Left ventricle myocardium inferior (tissue), 1 donor: ENCODE measurements at regions not wholly inside any gene's neighbourhood (a gene's known extent, or its start where the extent isn't known, plus 50 kb on each side); places are given as distances from the start of the nearest gene placed in this dataset.

Experiments used
- DNase-seq: peaks from one replicate; pipeline ENCODE4 v3.0.0-alpha.2; 2020
- H3K27ac ChIP-seq: fragments of 200-600 bp; replicated peaks from 2 replicates; pipeline ENCODE4 v1.8.0; 2021
- H3K27me3 ChIP-seq: fragments of 200-600 bp; 2 replicates; pipeline ENCODE4 v1.8.0; 2021; ENCODE audit warnings: low read depth
- H3K36me3 ChIP-seq: fragments of 200-600 bp; 2 replicates; pipeline ENCODE4 v1.8.0; 2021
- H3K4me1 ChIP-seq: fragments of 200-600 bp; 2 replicates; pipeline ENCODE4 v1.8.0; 2021
- H3K4me3 ChIP-seq: fragments of 200-600 bp; 2 replicates; pipeline ENCODE4 v1.8.0; 2021; ENCODE audit warnings: mild to moderate bottlenecking, moderate library complexity
- H3K9me3 ChIP-seq: fragments of 200-600 bp; replicated peaks from 2 replicates; pipeline ENCODE4 v1.8.0; 2021
- intact Hi-C: fragments of 100-400 bp; cut with micrococcal nuclease; formaldehyde crosslinking; loops from one replicate; pipeline ENCODE4 v1.11.0; 2022
- TF ChIP-seq, protein P1 (sequence below): fragments of 200-600 bp; IDR thresholded peaks from 2 replicates; pipeline ENCODE4 v1.8.0; 2021; ENCODE audit warnings: antibody characterized with exemption, mild to moderate bottlenecking, borderline replicate concordance
- donor health status: DM: no; HTN: yes; CAD: no; lungs with severe emphysema.

DNA sequence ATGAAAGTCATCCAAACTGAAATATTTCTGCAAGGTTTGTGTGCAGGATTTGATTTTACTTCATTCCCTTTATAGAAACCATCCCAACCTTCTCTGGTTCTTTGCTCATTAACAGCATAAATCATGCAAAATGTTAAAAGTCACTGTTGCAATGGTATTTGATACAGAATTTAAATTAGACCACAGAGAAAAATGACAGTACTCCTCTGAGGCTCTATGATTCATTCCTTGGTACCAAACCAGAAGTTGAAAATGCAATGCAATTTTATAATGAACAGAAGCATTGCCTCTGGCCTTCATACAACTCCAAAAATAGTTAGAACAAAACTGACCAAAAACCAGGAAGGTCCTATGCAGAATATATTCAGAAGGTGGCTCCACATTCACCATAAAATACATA, 607.1 kb downstream of the TLE1 start:
- Histone ChIP-seq H3K27me3 (no peaks in the 10 kb centered on the region), H3K27ac (no peak overlapping the region), H3K9me3 (no peaks in the 10 kb centered on the region), H3K4me3 (no peak overlapping the region), H3K36me3 (no peaks in the 10 kb centered on the region), H3K4me1 (no peaks in the 10 kb centered on the region)
- TF ChIP-seq, protein P1, sequence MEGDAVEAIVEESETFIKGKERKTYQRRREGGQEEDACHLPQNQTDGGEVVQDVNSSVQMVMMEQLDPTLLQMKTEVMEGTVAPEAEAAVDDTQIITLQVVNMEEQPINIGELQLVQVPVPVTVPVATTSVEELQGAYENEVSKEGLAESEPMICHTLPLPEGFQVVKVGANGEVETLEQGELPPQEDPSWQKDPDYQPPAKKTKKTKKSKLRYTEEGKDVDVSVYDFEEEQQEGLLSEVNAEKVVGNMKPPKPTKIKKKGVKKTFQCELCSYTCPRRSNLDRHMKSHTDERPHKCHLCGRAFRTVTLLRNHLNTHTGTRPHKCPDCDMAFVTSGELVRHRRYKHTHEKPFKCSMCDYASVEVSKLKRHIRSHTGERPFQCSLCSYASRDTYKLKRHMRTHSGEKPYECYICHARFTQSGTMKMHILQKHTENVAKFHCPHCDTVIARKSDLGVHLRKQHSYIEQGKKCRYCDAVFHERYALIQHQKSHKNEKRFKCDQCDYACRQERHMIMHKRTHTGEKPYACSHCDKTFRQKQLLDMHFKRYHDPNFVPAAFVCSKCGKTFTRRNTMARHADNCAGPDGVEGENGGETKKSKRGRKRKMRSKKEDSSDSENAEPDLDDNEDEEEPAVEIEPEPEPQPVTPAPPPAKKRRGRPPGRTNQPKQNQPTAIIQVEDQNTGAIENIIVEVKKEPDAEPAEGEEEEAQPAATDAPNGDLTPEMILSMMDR, result no peak
- intact Hi-C loops, result no loop called here
- no peak for DNase-seq

GRCh38 chr9:81080900-81081299, 608.4 kb downstream of the TLE1 start:
- H3K4me1 ChIP-seq, result no peaks in the 10 kb centered on the region
- no peaks in the 10 kb centered on the region for H3K27me3 ChIP-seq
- no peak overlapping the region for H3K4me3 ChIP-seq
- TF ChIP-seq, protein P1, result no peak
- no peak overlapping the region for H3K27ac ChIP-seq
- H3K36me3 ChIP-seq, result no peaks in the 10 kb centered on the region
- DNase-seq, result no peak
- intact Hi-C loops, result no loop called here
- no peaks in the 10 kb centered on the region for H3K9me3 ChIP-seq

DNA sequence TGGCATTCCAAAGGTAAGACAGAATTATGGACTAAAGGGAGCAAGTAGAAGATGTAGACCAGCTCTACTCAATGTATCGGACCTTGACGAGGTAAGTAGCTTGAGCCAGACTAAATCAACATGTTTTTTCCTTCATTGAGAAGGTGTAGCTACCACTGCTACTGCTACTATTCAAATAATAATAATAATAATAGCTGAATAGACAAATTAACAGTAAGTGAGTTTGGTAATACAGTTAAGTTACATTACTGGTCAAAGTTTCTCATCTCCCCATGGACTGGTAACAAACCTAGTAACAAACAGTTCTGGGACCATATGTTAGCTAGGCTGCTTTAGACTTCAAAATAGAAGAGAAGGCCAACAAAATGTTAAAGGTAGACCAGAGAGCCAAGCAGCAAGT, 609.2 kb downstream of the TLE1 start:
- no peaks in the 10 kb centered on the region for H3K9me3 ChIP-seq
- H3K4me1 ChIP-seq, result no peaks in the 10 kb centered on the region
- no peak for DNase-seq
- H3K36me3 ChIP-seq, result no peaks in the 10 kb centered on the region
- no peak overlapping the region for H3K27ac ChIP-seq
- intact Hi-C loops, result no loop called here
- no peaks in the 10 kb centered on the region for H3K27me3 ChIP-seq
- TF ChIP-seq, protein P1, result no peak
- H3K4me3 ChIP-seq, result no peak overlapping the region

DNA sequence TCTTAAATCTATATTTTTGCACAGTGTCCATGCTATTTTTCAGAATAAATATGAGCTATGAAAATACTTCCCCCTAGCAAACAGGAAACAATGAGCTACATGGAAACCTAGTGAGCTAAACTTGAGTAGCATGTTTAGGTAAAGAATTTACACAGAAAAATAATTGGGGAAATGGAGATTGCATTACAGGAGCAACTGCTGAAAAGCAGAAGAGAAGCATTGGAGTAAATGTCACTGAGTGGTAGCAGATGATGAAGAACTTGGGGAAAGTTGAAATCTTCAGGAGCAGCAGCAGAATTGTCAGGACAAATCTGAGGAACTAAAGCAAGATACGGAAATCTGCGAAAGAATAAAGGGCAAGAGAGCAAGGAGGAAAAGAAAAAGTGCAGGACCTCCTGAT, 610.3 kb downstream of the TLE1 start:
- Histone ChIP-seq H3K9me3 (no peaks in the 10 kb centered on the region), H3K27ac (no peak overlapping the region), H3K36me3 (no peaks in the 10 kb centered on the region), H3K4me1 (no peaks in the 10 kb centered on the region), H3K4me3 (no peak overlapping the region), H3K27me3 (no peaks in the 10 kb centered on the region)
- no peak for DNase-seq
- TF ChIP-seq, protein P1, result no peak
- intact Hi-C loops, result no loop called here

DNA sequence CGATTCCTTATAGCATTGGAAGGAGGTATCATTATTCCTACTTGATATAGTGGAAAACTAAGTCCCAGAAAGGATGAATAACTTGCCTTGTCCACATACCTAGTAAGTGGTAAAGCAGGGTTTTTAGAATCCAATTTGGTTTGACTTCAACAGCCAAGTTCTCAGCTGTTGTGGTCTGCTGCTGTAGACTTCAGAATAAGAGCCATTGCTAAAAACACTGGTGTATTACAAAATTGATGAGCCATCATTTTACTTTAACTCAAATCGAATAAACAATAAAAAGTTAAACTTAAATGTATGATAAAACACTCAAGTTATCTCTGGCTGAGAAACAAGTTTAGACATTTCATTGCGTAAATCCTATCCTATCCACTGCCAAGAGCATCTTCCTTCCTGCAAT, 610.8 kb downstream of the TLE1 start:
- Histone ChIP-seq H3K36me3 (no peaks in the 10 kb centered on the region), H3K27me3 (no peaks in the 10 kb centered on the region), H3K9me3 (no peaks in the 10 kb centered on the region), H3K4me3 (no peak overlapping the region), H3K4me1 (no peaks in the 10 kb centered on the region), H3K27ac (no peak overlapping the region)
- intact Hi-C loops, result no loop called here
- no peak for DNase-seq
- TF ChIP-seq, protein P1, result no peak

DNA sequence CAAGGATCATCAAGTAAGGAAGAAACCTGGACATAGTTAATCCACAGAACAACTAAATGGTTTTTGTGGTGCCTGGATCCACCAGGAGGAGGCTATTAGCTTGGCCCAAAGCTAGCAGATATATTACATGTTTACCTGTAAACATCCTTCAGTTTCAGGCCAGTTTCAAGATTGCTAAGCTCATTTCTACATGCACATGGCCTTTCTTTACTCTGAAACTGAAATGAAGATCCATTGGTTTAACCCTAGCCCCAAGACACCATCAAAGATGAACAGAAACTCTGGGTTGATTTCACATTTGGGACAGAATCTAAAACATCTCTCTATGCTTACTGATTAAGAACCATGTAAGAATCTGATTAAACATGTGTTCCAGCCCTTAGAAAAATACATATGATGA, 611.8 kb downstream of the TLE1 start:
- H3K9me3 ChIP-seq, result no peaks in the 10 kb centered on the region
- TF ChIP-seq, protein P1, result no peak
- intact Hi-C loops, result no loop called here
- H3K4me1 ChIP-seq, result no peaks in the 10 kb centered on the region
- no peaks in the 10 kb centered on the region for H3K27me3 ChIP-seq
- H3K27ac ChIP-seq, result no peak overlapping the region
- H3K36me3 ChIP-seq, result no peaks in the 10 kb centered on the region
- no peak overlapping the region for H3K4me3 ChIP-seq
- DNase-seq, result no peak
